B cell (primary cell): ENCODE measurements at regions not wholly inside any gene's neighbourhood (a gene's known extent, or its start where the extent isn't known, plus 50 kb on each side); places are given as distances from the start of the nearest gene placed in this dataset.

ENCODE experiments used
- ATAC-seq: fragments of 200-7000 bp; cut with Tn5 transposase; one replicate; pipeline ENCODE4 v1.10.0; 2021; ENCODE audit warnings: low read depth, mild to moderate bottlenecking, moderate number of reproducible peaks, moderate library complexity
- CTCF ChIA-PET: fragments of 350-600 bp; sonication (Branson Sonifier 250); formaldehyde crosslinking; loops from one replicate; lab custom pipeline; 2021; ENCODE audit warnings: antibody characterized with exemption, inconsistent platforms; lab: Charles Lee
- POLR2A ChIA-PET: fragments of 350-600 bp; sonication (Branson Sonifier 250); formaldehyde crosslinking; loops from one replicate; lab custom pipeline; 2021; ENCODE audit warnings: antibody characterized with exemption; lab: Charles Lee
- DNase-seq: peaks from one replicate; pipeline ENCODE4 v3.0.0; 2013
- H2AFZ ChIP-seq: 2 replicates; pipeline ENCODE4 v1.6.1; 2012; ENCODE audit warnings: mild to moderate bottlenecking, low read depth, low read length; ENCODE audit not compliant: insufficient read depth, poor library complexity, severe bottlenecking
- H3K27ac ChIP-seq, 2 donors: 1 replicate in 1 of 2; 2 replicates in 1 of 2; pipeline ENCODE4 v1.5.1; 2012 to 2013; ENCODE audit warnings: low read length in 2 of 2, mild to moderate bottlenecking in 2 of 2, moderate library complexity in 1 of 2
- H3K27me3 ChIP-seq, 4 experiments: fragments of 200-600 bp in 1 of 4; sonication (generic) in 1 of 4; replicated peaks in 1 of 4; 1 replicate in 2 of 4; 2 replicates in 2 of 4; pipeline versions ENCODE4 v1.6.1 to v1.7.0; 2013 to 2016; ENCODE audit warnings: low read length in 3 of 4, mild to moderate bottlenecking in 2 of 4, mixed read lengths in 1 of 4, moderate library complexity in 1 of 4; ENCODE audit not compliant: insufficient read depth in 4 of 4, control insufficient read depth in 3 of 4; ENCODE audit errors: control extremely low read depth in 1 of 4
- H3K36me3 ChIP-seq, 2 experiments: replicated peaks in 1 of 2; 1 replicate in 1 of 2; 2 replicates in 1 of 2; pipeline versions ENCODE4 v1.6.1 to v1.7.1; 2013; ENCODE audit warnings: low read length in 1 of 2; ENCODE audit not compliant: insufficient read depth in 2 of 2, control insufficient read depth in 1 of 2; ENCODE audit errors: control extremely low read depth in 1 of 2, extremely low read depth in 1 of 2
- H3K4me1 ChIP-seq, 2 donors: fragments of 200-600 bp in 1 of 2; sonication (generic) in 1 of 2; 1 replicate in 1 of 2; 2 replicates in 1 of 2; pipeline versions ENCODE4 v1.5.1 to v1.6.1; 2013 to 2017; ENCODE audit warnings: low read length in 2 of 2; ENCODE audit not compliant: control insufficient read depth in 2 of 2, insufficient read depth in 2 of 2
- H3K4me2 ChIP-seq: replicated peaks from 2 replicates; pipeline ENCODE3; 2012; ENCODE audit warnings: mild to moderate bottlenecking, low read depth, low read length; ENCODE audit not compliant: poor library complexity, severe bottlenecking
- H3K4me3 ChIP-seq, 5 experiments: fragments of 200-600 bp in 1 of 5; sonication (generic) in 1 of 5; 1 replicate in 3 of 5; 2 replicates in 2 of 5; pipeline versions ENCODE4 v1.5.1 to v1.7.0; 2011 to 2016; ENCODE audit warnings: low read length in 4 of 5, mild to moderate bottlenecking in 4 of 5, low read depth in 2 of 5, control low read depth in 1 of 5, moderate library complexity in 1 of 5; ENCODE audit not compliant: insufficient read depth in 1 of 5; ENCODE audit errors: control extremely low read depth in 1 of 5, extremely low read depth in 1 of 5
- H3K79me2 ChIP-seq: fragments of 200-600 bp; sonication (generic); one replicate; pipeline ENCODE4 v1.6.0; 2016; ENCODE audit warnings: low read length; ENCODE audit not compliant: control insufficient read depth, insufficient read depth
- H3K9ac ChIP-seq: fragments of 200-600 bp; sonication (generic); 2 replicates; pipeline ENCODE4 v1.6.1; 2017; ENCODE audit warnings: mild to moderate bottlenecking, low read length, moderate library complexity
- H3K9me3 ChIP-seq, 3 donors: one replicate each; pipeline versions ENCODE4 v1.6.1 to v1.7.1; 2013; ENCODE audit warnings: low read length in 2 of 3; ENCODE audit not compliant: control insufficient read depth in 2 of 3, insufficient read depth in 1 of 3; ENCODE audit errors: control extremely low read depth in 1 of 3
- H4K20me1 ChIP-seq: 2 replicates; pipeline ENCODE4 v1.6.0; 2012; ENCODE audit warnings: mild to moderate bottlenecking, low read length; ENCODE audit not compliant: insufficient read depth, control insufficient read depth, poor library complexity, severe bottlenecking
- H3K27ac Mint-ChIP-seq: one replicate; pipeline ENCODE4 v1.8.0; 2021; ENCODE audit warnings: mixed read lengths
- H3K27me3 Mint-ChIP-seq: one replicate; pipeline ENCODE4 v1.8.0; 2021; ENCODE audit warnings: mixed read lengths
- H3K4me1 Mint-ChIP-seq: one replicate; pipeline ENCODE4 v1.8.0; 2021; ENCODE audit warnings: mixed read lengths
- H3K4me3 Mint-ChIP-seq: one replicate; pipeline ENCODE4 v1.8.0; 2021; ENCODE audit warnings: mixed read lengths
- H3K9me3 Mint-ChIP-seq: one replicate; pipeline ENCODE4 v1.8.0; 2022; ENCODE audit warnings: mixed read lengths; ENCODE audit not compliant: insufficient read depth
- EZH2 ChIP-seq: IDR thresholded peaks from 2 replicates; pipeline ENCODE4 v1.6.1; 2012; ENCODE audit warnings: borderline replicate concordance, low read depth, mild to moderate bottlenecking, moderate library complexity, low read length; ENCODE audit not compliant: insufficient read depth, poor library complexity, severe bottlenecking
- WGBS: methylation state at CpG from one replicate; pipeline ENCODE4 v1.1.5; 2013; ENCODE audit warnings: missing lambda C conversion rate; ENCODE audit not compliant: insufficient coverage; 5-methylcytosine and 5-hydroxymethylcytosine counted together
- intact Hi-C: fragments of 100-400 bp; cut with micrococcal nuclease; formaldehyde crosslinking; loops from one replicate; pipeline ENCODE4 v1.10.0; 2022
- TF ChIP-seq, protein P1 (sequence below): fragments of 200-600 bp; IDR thresholded peaks from one replicate; pipeline ENCODE4 v1.8.0; 2022; ENCODE audit warnings: antibody characterized with exemption, mild to moderate bottlenecking

DNA sequence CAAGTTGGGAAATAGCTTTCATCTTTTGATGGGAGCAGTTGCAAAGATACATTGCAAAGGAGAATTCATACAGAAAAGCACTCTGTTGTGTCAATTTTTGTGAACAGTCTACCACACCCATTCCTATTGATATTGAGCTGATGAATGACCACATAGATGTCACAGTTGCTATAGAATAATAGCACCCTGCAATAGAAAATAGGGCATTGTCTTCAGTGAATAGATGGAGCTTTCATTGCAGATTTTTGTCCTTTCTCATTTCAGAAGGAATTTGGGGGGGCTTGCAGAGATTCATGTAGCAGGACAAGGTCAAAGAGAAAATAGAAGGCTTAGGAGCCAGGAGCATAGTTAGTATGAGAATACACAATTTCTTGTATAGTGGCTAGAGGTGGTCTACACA lies 237.9 kb downstream of the TMEM38B start:
- Histone ChIP-seq H3K36me3 (no peaks in the 10 kb centered on the region), H3K27ac (no peak overlapping the region), H3K4me3 (no peak overlapping the region), H3K4me2 (no peak overlapping the region), H3K9me3 (no peaks in the 10 kb centered on the region), H3K9ac (no peak overlapping the region), H2AFZ (no peak overlapping the region), H3K27me3 (no peaks in the 10 kb centered on the region), H4K20me1 (no peaks in the 10 kb centered on the region), H3K4me1 (no peaks in the 10 kb centered on the region), H3K79me2 (no peaks in the 10 kb centered on the region)
- Mint-ChIP-seq H3K9me3 (peaks cover 6% of the 10 kb centered on the region), H3K4me3 (no peak overlapping the region), H3K27me3 (peaks cover 3% of the 10 kb centered on the region), H3K4me1 (no peaks in the 10 kb centered on the region), H3K27ac (no peak overlapping the region)
- DNase-seq (no peak), ATAC-seq (no peak)
- no peak for TF ChIP-seq EZH2
- TF ChIP-seq, protein P1, sequence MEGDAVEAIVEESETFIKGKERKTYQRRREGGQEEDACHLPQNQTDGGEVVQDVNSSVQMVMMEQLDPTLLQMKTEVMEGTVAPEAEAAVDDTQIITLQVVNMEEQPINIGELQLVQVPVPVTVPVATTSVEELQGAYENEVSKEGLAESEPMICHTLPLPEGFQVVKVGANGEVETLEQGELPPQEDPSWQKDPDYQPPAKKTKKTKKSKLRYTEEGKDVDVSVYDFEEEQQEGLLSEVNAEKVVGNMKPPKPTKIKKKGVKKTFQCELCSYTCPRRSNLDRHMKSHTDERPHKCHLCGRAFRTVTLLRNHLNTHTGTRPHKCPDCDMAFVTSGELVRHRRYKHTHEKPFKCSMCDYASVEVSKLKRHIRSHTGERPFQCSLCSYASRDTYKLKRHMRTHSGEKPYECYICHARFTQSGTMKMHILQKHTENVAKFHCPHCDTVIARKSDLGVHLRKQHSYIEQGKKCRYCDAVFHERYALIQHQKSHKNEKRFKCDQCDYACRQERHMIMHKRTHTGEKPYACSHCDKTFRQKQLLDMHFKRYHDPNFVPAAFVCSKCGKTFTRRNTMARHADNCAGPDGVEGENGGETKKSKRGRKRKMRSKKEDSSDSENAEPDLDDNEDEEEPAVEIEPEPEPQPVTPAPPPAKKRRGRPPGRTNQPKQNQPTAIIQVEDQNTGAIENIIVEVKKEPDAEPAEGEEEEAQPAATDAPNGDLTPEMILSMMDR: no peak
- ChIA-PET CTCF (no interaction called here), POLR2A (no interaction called here)
- intact Hi-C loops: no loop called here

DNA sequence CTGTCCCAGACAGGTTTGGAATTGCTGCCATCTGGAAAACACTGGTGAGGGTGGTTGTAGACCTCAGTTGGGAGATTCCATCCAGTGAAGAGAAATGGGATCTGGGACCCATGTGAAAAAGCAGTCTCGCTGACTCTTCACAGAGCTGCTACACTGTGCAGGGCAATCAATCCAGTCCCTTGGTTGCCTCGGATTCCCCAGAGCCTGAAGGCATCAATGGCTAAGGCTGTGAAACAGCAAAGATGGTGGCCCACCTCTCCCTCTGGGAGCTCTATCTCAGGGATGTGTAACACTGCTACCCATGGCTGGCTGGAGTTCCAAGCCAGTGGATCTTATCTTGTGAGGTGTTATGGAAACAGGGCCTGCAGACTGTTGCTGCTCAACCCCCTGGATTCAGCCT lies 256.1 kb downstream of the TMEM38B start:
- intact Hi-C loops: no loop called here
- Histone ChIP-seq H3K4me1 (no peaks in the 10 kb centered on the region), H3K79me2 (no peaks in the 10 kb centered on the region), H3K36me3 (no peaks in the 10 kb centered on the region), H3K9ac (no peak overlapping the region), H2AFZ (no peak overlapping the region), H3K27ac (no peak overlapping the region), H4K20me1 (no peaks in the 10 kb centered on the region), H3K27me3 (peaks cover 0 to 4% (median 0%) of the 10 kb centered on the region in 4 experiments), H3K4me2 (no peak overlapping the region), H3K9me3 (peaks cover 0 to 2% (median 0%) of the 10 kb centered on the region in 3 donors), H3K4me3 (no peak overlapping the region)
- no peak overlapping the region for H3K27ac Mint-ChIP-seq
- DNase-seq: no peak
- WGBS: 95% methylated on average over 2 of the region's 2 CpGs
- no peak for TF ChIP-seq EZH2
- TF ChIP-seq, protein P1: no peak
- no peaks in the 10 kb centered on the region for H3K4me1 Mint-ChIP-seq
- POLR2A ChIA-PET: no interaction called here
- ATAC-seq: no peak
- no peak overlapping the region for H3K4me3 Mint-ChIP-seq
- CTCF ChIA-PET: no interaction called here
- peaks cover 4% of the 10 kb centered on the region for H3K9me3 Mint-ChIP-seq
- H3K27me3 Mint-ChIP-seq: no peaks in the 10 kb centered on the region
